Gastroesophageal sphincter (tissue), 4 donors: ENCODE measurements at regions not wholly inside any gene's neighbourhood (a gene's known extent, or its start where the extent isn't known, plus 50 kb on each side); places are given as distances from the start of the nearest gene placed in this dataset.

Source experiments
- ATAC-seq: fragments of 150-250 bp; one replicate; pipeline ENCODE4 v1.9.1; 2016; ENCODE audit warnings: mild to moderate bottlenecking, moderate library complexity
- H3K27ac ChIP-seq, 4 donors: fragments of 200-600 bp; sonication (generic) in 3 of 4; 1 replicate in 3 of 4; 2 replicates in 1 of 4; pipeline ENCODE4 v1.5.1; 2016 to 2019
- H3K27me3 ChIP-seq: fragments of 200-600 bp; sonication (generic); one replicate; pipeline ENCODE4 v1.5.1; 2019
- H3K36me3 ChIP-seq, 2 donors: fragments of 200-600 bp; sonication (generic); one replicate each; pipeline ENCODE4 v1.5.1; 2019; ENCODE audit warnings: control low read depth in 1 of 2
- H3K4me1 ChIP-seq, 3 donors: fragments of 200-600 bp; sonication (generic); 1 replicate in 2 of 3; 2 replicates in 1 of 3; pipeline ENCODE4 v1.5.1; 2016 to 2019; ENCODE audit warnings: control low read depth in 2 of 3
- H3K4me3 ChIP-seq, 2 donors: fragments of 200-600 bp; sonication (generic); one replicate each; pipeline ENCODE4 v1.5.1; 2019; ENCODE audit warnings: mild to moderate bottlenecking in 1 of 2, moderate library complexity in 1 of 2
- H3K9me3 ChIP-seq, 3 donors: fragments of 200-600 bp; sonication (generic); one replicate each; pipeline ENCODE4 v1.5.1; 2017 to 2019; ENCODE audit warnings: control low read depth in 2 of 3
- CTCF ChIP-seq, 4 experiments: fragments of 200-600 bp in 2 of 4; fragments of 450-650 bp in 2 of 4; sonication (generic) in 1 of 4; IDR thresholded peaks; one replicate each; pipeline ENCODE4 v1.5.1; 2017 to 2019; ENCODE audit warnings: antibody characterized with exemption in 4 of 4, mild to moderate bottlenecking in 2 of 4, moderate library complexity in 2 of 4
- EP300 ChIP-seq: sonication (generic); formaldehyde crosslinking; IDR thresholded peaks from one replicate; pipeline ENCODE4 v1.6.1; 2017; ENCODE audit warnings: antibody characterized with exemption, mild to moderate bottlenecking
- POLR2A ChIP-seq, 2 donors: fragments of 450-650 bp; IDR thresholded peaks; one replicate each; pipeline ENCODE4 v1.6.1; 2017; ENCODE audit warnings: antibody characterized with exemption in 2 of 2, mild to moderate bottlenecking in 2 of 2, moderate library complexity in 1 of 2
- POLR2AphosphoS5 ChIP-seq: sonication (generic); formaldehyde crosslinking; IDR thresholded peaks from one replicate; pipeline ENCODE4 v1.6.1; 2017; ENCODE audit warnings: antibody characterized with exemption
- WGBS, 2 donors: methylation state at CpG; one replicate each; pipeline ENCODE4 v1.1.5; 2018; ENCODE audit warnings: low coverage in 1 of 2; 5-methylcytosine and 5-hydroxymethylcytosine counted together

GRCh38 chrX:96386981-96387380, 297.7 kb upstream of the DIAPH2 start:
- no peak overlapping the region for H3K4me3 ChIP-seq
- H3K9me3 ChIP-seq: no peaks in the 10 kb centered on the region
- H3K36me3 ChIP-seq: no peaks in the 10 kb centered on the region
- peaks cover 0 to 8% (median 0%) of the 10 kb centered on the region in 3 donors for H3K4me1 ChIP-seq
- 94 to 100% methylated on average over 2 of the region's 2 CpGs for WGBS, 2 donors
- no peak for TF ChIP-seq POLR2A (IDR thresholded peaks at IDR 0.05)
- TF ChIP-seq EP300: no peak
- TF ChIP-seq CTCF (IDR thresholded peaks at IDR 0.05): no peak
- no peak for TF ChIP-seq POLR2AphosphoS5
- no peaks in the 10 kb centered on the region for H3K27me3 ChIP-seq
- no peak overlapping the region for H3K27ac ChIP-seq
- ATAC-seq: no peak

GRCh38 chrX:96387801-96388200, 296.8 kb upstream of the DIAPH2 start:
- H3K27me3 ChIP-seq: no peaks in the 10 kb centered on the region
- H3K27ac ChIP-seq: no peak overlapping the region
- no peak for ATAC-seq
- WGBS, 2 donors: 47 to 58% methylated on average over 2 of the region's 2 CpGs
- H3K4me1 ChIP-seq: peaks cover 0 to 8% (median 0%) of the 10 kb centered on the region in 3 donors
- no peak overlapping the region for H3K4me3 ChIP-seq
- no peaks in the 10 kb centered on the region for H3K36me3 ChIP-seq
- TF ChIP-seq CTCF (IDR thresholded peaks at IDR 0.05) (no peak), EP300 (no peak), POLR2AphosphoS5 (no peak), POLR2A (IDR thresholded peaks at IDR 0.05) (no peak)
- no peaks in the 10 kb centered on the region for H3K9me3 ChIP-seq

GRCh38 chrX:96389281-96390047, 295.2 kb upstream of the DIAPH2 start:
- no peak overlapping the region for H3K27ac ChIP-seq
- H3K4me3 ChIP-seq: no peak overlapping the region
- no peaks in the 10 kb centered on the region for H3K36me3 ChIP-seq
- no peak for TF ChIP-seq EP300
- TF ChIP-seq POLR2A (IDR thresholded peaks at IDR 0.05): no peak
- TF ChIP-seq POLR2AphosphoS5: no peak
- TF ChIP-seq CTCF (IDR thresholded peaks at IDR 0.05): no peak
- peaks cover 0 to 8% (median 0%) of the 10 kb centered on the region in 3 donors for H3K4me1 ChIP-seq
- WGBS, 2 donors: 45 to 52% methylated on average over 4 to 5 of the region's 5 CpGs
- H3K9me3 ChIP-seq: no peaks in the 10 kb centered on the region
- no peaks in the 10 kb centered on the region for H3K27me3 ChIP-seq
- no peak for ATAC-seq

GRCh38 chrX:96394598-96394997, 290.0 kb upstream of the DIAPH2 start:
- Histone ChIP-seq H3K27me3 (no peaks in the 10 kb centered on the region), H3K9me3 (no peaks in the 10 kb centered on the region), H3K4me3 (no peak overlapping the region), H3K4me1 (no peaks in the 10 kb centered on the region), H3K36me3 (no peaks in the 10 kb centered on the region), H3K27ac (no peak overlapping the region)
- no CpG with 5 or more reads among the region's 1 CpG for WGBS, 2 donors
- ATAC-seq: no peak
- no peak for TF ChIP-seq POLR2AphosphoS5
- TF ChIP-seq CTCF (IDR thresholded peaks at IDR 0.05): no peak
- no peak for TF ChIP-seq POLR2A (IDR thresholded peaks at IDR 0.05)
- no peak for TF ChIP-seq EP300

- Histone ChIP-seq H3K4me1 (peaks cover 0 to 16% (median 3%) of the 10 kb centered on the region in 3 donors), H3K27me3 (no peaks in the 10 kb centered on the region), H3K27ac (no peak overlapping the region), H3K36me3 (no peaks in the 10 kb centered on the region), H3K4me3 (no peak overlapping the region), H3K9me3 (no peaks in the 10 kb centered on the region)
- ATAC-seq: no peak
- no peak for TF ChIP-seq POLR2A (IDR thresholded peaks at IDR 0.05)
- no peak for TF ChIP-seq POLR2AphosphoS5
- WGBS, 2 donors: 54 to 61% methylated on average over 3 of the region's 3 CpGs
Measured at GRCh38 chrX:96403446-96403845, 281.2 kb upstream of the DIAPH2 start.
